GM06990 (cell line): ENCODE measurements at regions not wholly inside any gene's neighbourhood (a gene's known extent, or its start where the extent isn't known, plus 50 kb on each side); places are given as distances from the start of the nearest gene placed in this dataset.

ENCODE experiments used
- DNase-seq: peaks from one replicate; pipeline ENCODE4 v3.0.0-alpha.2; 2011; ENCODE audit not compliant: insufficient read length; ENCODE audit errors: extremely low read depth
- H3K27me3 ChIP-seq: replicated peaks from 2 replicates; pipeline ENCODE4 v1.6.0; 2011; ENCODE audit warnings: low read length; ENCODE audit not compliant: control insufficient read depth, insufficient read depth
- H3K36me3 ChIP-seq: 2 replicates; pipeline ENCODE4 v1.5.1; 2011; ENCODE audit warnings: low read length; ENCODE audit not compliant: control insufficient read depth, insufficient read depth
- H3K4me3 ChIP-seq: replicated peaks from 2 replicates; pipeline ENCODE4 v1.5.1; 2011; ENCODE audit warnings: low read depth, mild to moderate bottlenecking, control low read depth, low read length
- CTCF ChIP-seq: IDR thresholded peaks from 2 replicates; pipeline ENCODE4 v1.5.1; 2011; ENCODE audit warnings: low read length, control low read depth, mild to moderate bottlenecking, inconsistent platforms; ENCODE audit not compliant: insufficient read depth, poor library complexity, severe bottlenecking

DNA sequence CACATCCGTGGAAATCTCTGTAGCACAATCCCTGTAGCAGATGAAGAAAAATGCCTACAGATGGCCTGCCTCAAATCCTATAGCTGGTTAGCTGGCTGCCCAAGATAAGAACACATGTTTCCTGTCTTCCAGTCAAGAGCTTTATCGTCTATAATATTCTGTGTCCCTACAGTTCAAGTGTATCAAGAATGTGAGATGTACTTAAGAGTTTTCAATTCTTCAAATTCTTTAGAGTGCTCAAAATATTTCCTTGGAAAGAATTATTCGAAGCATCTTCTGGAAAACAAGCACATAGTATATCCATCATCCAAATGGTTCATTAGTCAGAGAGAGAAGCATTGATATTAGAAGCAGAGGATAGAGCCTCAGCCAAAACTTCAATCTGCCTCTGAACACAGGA, 239.8 kb downstream of the COG6 start:
- no peak for TF ChIP-seq CTCF
- DNase-seq, result no peak

GRCh38 chr13:39897636-39898035, 242.2 kb downstream of the COG6 start:
- no peak for DNase-seq
- no peak overlapping the region for H3K4me3 ChIP-seq
- no peak for TF ChIP-seq CTCF
- no peaks in the 10 kb centered on the region for H3K27me3 ChIP-seq
- H3K36me3 ChIP-seq, result no peaks in the 10 kb centered on the region

More for the DNA sequence above, 239.8 kb downstream of the COG6 start:
- Histone ChIP-seq H3K4me3 (no peak overlapping the region), H3K27me3 (no peaks in the 10 kb centered on the region), H3K36me3 (no peaks in the 10 kb centered on the region)

GRCh38 chr13:39900106-39900750, 244.8 kb downstream of the COG6 start:
- H3K27me3 ChIP-seq, result no peaks in the 10 kb centered on the region
- DNase-seq, result no peak
- no peaks in the 10 kb centered on the region for H3K36me3 ChIP-seq
- no peak overlapping the region for H3K4me3 ChIP-seq
- no peak for TF ChIP-seq CTCF

DNA sequence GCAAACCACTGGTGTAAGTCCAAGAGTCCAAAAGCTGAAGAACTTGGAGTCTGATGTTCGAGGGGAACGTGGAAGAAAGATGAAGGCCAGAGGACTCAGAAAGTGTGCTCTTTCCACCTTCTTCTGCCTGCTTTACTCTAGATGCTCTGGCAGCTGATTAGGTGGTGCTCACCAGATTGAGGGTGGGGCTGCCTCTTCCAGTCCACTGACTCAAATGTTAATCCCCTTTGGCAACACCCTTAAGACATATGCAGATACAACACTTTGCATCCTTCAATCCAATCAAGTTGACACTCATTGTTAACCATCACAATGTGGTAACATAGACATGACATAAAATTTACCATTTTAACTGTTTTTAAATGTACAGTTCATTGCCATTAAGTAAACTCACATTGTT, 249.5 kb downstream of the COG6 start:
- H3K36me3 ChIP-seq, result no peaks in the 10 kb centered on the region
- TF ChIP-seq CTCF, result no peak
- DNase-seq, result no peak
- no peak overlapping the region for H3K4me3 ChIP-seq
- no peaks in the 10 kb centered on the region for H3K27me3 ChIP-seq

DNA sequence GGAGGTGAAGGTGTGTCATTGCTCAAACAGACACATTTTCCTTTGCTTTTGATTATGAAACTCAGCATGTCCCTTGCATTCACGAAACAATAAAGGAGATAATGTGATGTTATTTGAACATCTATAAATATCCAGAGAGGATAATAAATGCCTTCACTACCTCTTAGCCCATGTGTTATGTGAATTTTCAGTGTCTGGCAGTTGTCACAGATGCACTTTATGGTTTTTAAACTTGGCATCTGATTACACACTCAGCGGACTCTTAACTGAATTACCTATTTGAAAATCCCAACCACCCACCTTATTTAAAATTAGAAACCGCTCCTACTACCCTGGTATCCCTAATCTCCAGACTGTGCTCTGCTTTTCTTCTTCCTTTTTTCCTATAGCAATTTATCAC, 254.2 kb downstream of the COG6 start:
- H3K27me3 ChIP-seq, result no peaks in the 10 kb centered on the region
- no peak for DNase-seq

More for the DNA sequence above, 254.2 kb downstream of the COG6 start:
- Histone ChIP-seq H3K4me3 (no peak overlapping the region), H3K36me3 (no peaks in the 10 kb centered on the region)
- TF ChIP-seq CTCF, result no peak
